ENCODE measurements at regions not wholly inside any gene's neighbourhood (a gene's known extent, or its start where the extent isn't known, plus 50 kb on each side); places are given as distances from the start of the nearest gene placed in this dataset.

DNA sequence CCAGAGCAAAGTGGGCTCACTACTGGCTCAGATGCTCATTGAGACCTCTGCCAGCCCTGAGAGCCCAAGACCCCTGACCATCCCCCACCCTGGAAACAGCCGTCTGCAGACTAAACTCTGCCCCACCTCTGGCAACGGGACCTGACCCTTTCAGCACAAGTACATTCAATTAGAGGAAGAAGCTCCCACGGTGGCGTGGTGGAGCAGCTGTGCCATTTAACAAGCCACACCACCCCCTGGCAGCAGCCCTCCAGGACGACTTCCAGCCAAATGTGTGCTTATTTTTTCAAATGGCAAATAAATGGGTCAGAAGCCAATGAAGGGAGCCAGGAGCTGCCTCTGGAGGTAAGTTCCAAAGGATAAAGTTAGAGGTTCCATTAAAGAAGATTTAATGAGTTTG is 226.7 kb downstream of the NPHP4 start:
- Mint-ChIP-seq H3K4me3 (peak overlapping the region; percentile 48), H3K9me3 (peaks cover 7% of the 10 kb centered on the region), H3K27ac (no peak overlapping the region), H3K27me3 (ENCODE audit: insufficient read depth, low read depth) (peaks cover 16% of the 10 kb centered on the region), H3K36me3 (no peaks in the 10 kb centered on the region), H3K4me1 (peaks cover 63% of the 10 kb centered on the region)
- Histone ChIP-seq H3K4me2 (no peak overlapping the region), H3K36me3 (no peaks in the 10 kb centered on the region), H3K4me3 (no peak overlapping the region), H4K20me1 (ENCODE audit: low read depth) (no peaks in the 10 kb centered on the region), H2AFZ (replicated peaks) (no peak overlapping the region), H3K9ac (no peak overlapping the region), H3K79me2 (ENCODE audit: low read depth) (no peaks in the 10 kb centered on the region), H3K27me3 (peaks cover 35% of the 10 kb centered on the region), H3K27ac (no peak overlapping the region), H3K4me1 (no peaks in the 10 kb centered on the region), H3K9me3 (ENCODE audit: low read depth) (no peaks in the 10 kb centered on the region), H3F3A (ENCODE audit: low read depth) (no peaks in the 10 kb centered on the region)
- DNase-seq (ENCODE audit: low spot score) = no peak
- TF ChIP-seq, protein P1, sequence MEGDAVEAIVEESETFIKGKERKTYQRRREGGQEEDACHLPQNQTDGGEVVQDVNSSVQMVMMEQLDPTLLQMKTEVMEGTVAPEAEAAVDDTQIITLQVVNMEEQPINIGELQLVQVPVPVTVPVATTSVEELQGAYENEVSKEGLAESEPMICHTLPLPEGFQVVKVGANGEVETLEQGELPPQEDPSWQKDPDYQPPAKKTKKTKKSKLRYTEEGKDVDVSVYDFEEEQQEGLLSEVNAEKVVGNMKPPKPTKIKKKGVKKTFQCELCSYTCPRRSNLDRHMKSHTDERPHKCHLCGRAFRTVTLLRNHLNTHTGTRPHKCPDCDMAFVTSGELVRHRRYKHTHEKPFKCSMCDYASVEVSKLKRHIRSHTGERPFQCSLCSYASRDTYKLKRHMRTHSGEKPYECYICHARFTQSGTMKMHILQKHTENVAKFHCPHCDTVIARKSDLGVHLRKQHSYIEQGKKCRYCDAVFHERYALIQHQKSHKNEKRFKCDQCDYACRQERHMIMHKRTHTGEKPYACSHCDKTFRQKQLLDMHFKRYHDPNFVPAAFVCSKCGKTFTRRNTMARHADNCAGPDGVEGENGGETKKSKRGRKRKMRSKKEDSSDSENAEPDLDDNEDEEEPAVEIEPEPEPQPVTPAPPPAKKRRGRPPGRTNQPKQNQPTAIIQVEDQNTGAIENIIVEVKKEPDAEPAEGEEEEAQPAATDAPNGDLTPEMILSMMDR (IDR thresholded peaks at IDR 0.05) = no peak
- TF ChIP-seq EZH2phosphoT487 (IDR thresholded peaks at IDR 0.05) (no peak), EZH2 (IDR thresholded peaks at IDR 0.05) (no peak)

DNA sequence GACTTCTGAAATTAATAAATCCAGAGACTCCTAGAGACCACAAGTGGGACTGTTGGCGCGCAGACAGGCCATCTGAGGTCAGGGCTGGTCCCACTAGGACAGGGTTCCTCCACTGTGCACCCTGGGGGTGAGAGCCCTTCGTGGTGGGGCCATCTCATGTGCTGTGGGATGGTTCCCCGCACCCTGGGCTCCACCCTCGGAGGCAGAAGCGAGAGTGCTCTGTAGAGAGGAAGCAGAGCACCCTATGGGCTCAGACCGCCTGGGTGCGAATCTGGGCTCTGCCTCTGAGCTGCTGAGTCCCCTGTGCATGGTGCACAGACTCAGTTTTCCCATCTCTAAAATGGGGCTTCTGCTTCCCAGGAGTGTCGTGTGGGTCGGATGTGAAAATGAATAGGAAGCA is 227.3 kb downstream of the NPHP4 start:
- Mint-ChIP-seq H3K4me3 (peak overlapping the region; percentile 48), H3K27ac (peak overlapping the region; percentile 36), H3K27me3 (ENCODE audit: insufficient read depth, low read depth) (peaks cover 15% of the 10 kb centered on the region), H3K36me3 (no peaks in the 10 kb centered on the region), H3K9me3 (peaks cover 8% of the 10 kb centered on the region), H3K4me1 (peaks cover 59% of the 10 kb centered on the region)
- no peak overlapping the region for H3K4me3 ChIP-seq
- no peak overlapping the region for H3K27ac ChIP-seq
- H3K27me3 ChIP-seq = peaks cover 35% of the 10 kb centered on the region
- no peaks in the 10 kb centered on the region for H4K20me1 ChIP-seq (ENCODE audit: low read depth)
- no peak for DNase-seq (ENCODE audit: low spot score)
- no peaks in the 10 kb centered on the region for H3K4me1 ChIP-seq
- no peak overlapping the region for H3K4me2 ChIP-seq
- no peaks in the 10 kb centered on the region for H3K9me3 ChIP-seq (ENCODE audit: low read depth)
- H3K79me2 ChIP-seq (ENCODE audit: low read depth) = no peaks in the 10 kb centered on the region
- no peaks in the 10 kb centered on the region for H3K36me3 ChIP-seq
- no peak overlapping the region for H2AFZ ChIP-seq (replicated peaks)
- TF ChIP-seq, protein P1 (IDR thresholded peaks at IDR 0.05) = no peak
- TF ChIP-seq EZH2 (IDR thresholded peaks at IDR 0.05) (no peak), EZH2phosphoT487 (IDR thresholded peaks at IDR 0.05) (no peak)
- H3K9ac ChIP-seq = no peak overlapping the region
- no peaks in the 10 kb centered on the region for H3F3A ChIP-seq (ENCODE audit: low read depth)

DNA sequence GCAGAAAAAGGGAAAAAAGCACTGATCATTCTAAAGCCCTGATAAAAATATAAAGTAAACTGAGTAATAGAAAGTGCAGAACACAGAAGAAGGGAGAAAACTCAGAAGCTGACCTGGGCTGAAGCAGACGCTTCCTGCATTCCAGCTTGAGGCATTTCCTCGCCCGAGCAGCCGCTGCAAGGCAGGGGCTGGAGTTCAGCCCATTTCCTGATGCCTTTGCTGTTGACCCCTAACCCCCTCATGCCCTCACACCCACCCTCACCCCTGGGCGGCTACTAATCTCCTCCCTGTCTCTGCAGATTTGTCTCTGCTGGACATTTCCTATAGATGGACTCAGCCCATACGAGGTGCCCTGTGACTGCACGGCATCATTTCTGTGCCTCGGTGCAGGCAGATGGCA is 227.8 kb downstream of the NPHP4 start:
- peak overlapping the region; percentile 36 for H3K27ac Mint-ChIP-seq
- peaks cover 8% of the 10 kb centered on the region for H3K9me3 Mint-ChIP-seq
- H4K20me1 ChIP-seq (ENCODE audit: low read depth) = no peaks in the 10 kb centered on the region
- no peak overlapping the region for H2AFZ ChIP-seq (replicated peaks)
- no peak for DNase-seq (ENCODE audit: low spot score)
- H3K27me3 Mint-ChIP-seq (ENCODE audit: insufficient read depth, low read depth) = peaks cover 15% of the 10 kb centered on the region
- H3K4me1 Mint-ChIP-seq = peaks cover 55% of the 10 kb centered on the region
- H3K9ac ChIP-seq = no peak overlapping the region
- no peaks in the 10 kb centered on the region for H3K36me3 Mint-ChIP-seq
- no peaks in the 10 kb centered on the region for H3F3A ChIP-seq (ENCODE audit: low read depth)
- H3K27ac ChIP-seq = no peak overlapping the region
- H3K4me1 ChIP-seq = no peaks in the 10 kb centered on the region
- peak overlapping the region; percentile 18 for H3K4me3 Mint-ChIP-seq
- H3K36me3 ChIP-seq = no peaks in the 10 kb centered on the region
- H3K4me2 ChIP-seq = no peak overlapping the region
- H3K4me3 ChIP-seq = no peak overlapping the region
- no peaks in the 10 kb centered on the region for H3K79me2 ChIP-seq (ENCODE audit: low read depth)
- H3K9me3 ChIP-seq (ENCODE audit: low read depth) = no peaks in the 10 kb centered on the region
- TF ChIP-seq, protein P1 (IDR thresholded peaks at IDR 0.05) = no peak
- no peak for TF ChIP-seq EZH2 (IDR thresholded peaks at IDR 0.05)
- no peak for TF ChIP-seq EZH2phosphoT487 (IDR thresholded peaks at IDR 0.05)
- peaks cover 35% of the 10 kb centered on the region for H3K27me3 ChIP-seq

Data from neural progenitor cell (in vitro differentiated cells).